GM21619 (cell line): ENCODE measurements at regions not wholly inside any gene's neighbourhood (a gene's known extent, or its start where the extent isn't known, plus 50 kb on each side); places are given as distances from the start of the nearest gene placed in this dataset.

Experiments
- ATAC-seq: cut with Tn5 transposase; IDR thresholded peaks from one replicate; pipeline ENCODE4 v1.9.1; 2021; ENCODE audit not compliant: unreplicated experiment

DNA sequence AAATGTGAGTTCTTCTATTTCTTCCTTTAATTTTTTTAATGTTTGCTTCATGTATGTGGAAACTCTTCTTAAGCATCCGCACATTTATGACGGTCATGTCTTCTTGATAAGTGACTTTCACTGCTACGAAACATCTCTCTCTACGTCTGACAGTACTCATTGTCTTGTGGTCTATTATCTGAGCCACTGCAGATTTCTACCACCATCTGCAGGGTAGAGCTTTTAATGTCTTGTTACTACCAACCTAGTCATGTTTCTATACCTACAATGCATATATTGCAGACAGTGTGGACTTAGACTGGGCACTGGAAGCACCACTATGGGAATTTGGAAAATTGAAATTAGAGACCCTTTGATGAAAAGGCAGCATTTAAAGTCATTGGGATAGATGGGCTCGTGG is 75.4 kb upstream of the ARHGEF7 start:
- no peak for ATAC-seq

DNA sequence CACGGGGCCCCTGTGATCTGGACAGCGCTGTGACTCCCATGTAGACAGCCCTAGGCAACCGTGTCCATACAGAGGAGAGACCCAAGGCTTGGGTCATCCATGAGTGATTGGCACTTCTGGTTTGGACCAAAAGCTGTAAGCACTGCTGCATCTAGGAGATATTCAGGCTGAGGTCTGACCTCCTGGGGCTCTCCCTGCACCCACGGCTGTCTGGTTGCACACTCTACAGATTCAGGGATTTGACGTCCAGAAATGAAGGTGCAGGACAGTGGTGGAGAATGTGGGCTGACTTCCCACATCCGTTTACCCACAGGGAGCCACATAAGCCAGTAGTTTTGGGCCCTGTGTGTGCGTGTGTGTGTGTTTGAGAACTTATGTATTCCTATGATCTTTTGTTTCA is 76.2 kb upstream of the ARHGEF7 start:
- no peak for ATAC-seq

DNA sequence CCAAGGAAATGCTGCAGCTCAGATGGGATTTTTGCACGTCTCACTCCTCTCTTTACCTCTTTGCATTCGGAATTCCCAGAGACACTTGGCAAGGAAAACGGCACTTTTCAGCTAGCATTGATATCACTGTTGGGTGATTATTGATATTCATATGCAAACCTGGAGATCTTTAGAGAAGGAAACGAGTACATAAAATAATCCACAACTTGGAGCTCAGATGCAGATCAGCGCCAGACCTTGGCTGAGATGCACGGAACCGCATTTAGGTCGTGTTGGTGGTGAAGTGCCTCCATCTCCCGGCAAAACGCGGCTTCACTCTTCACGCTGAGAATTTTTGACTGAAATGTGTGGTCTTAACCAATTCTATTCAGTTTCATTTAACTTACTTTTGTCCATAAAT is 77.2 kb upstream of the ARHGEF7 start:
- no peak for ATAC-seq

DNA sequence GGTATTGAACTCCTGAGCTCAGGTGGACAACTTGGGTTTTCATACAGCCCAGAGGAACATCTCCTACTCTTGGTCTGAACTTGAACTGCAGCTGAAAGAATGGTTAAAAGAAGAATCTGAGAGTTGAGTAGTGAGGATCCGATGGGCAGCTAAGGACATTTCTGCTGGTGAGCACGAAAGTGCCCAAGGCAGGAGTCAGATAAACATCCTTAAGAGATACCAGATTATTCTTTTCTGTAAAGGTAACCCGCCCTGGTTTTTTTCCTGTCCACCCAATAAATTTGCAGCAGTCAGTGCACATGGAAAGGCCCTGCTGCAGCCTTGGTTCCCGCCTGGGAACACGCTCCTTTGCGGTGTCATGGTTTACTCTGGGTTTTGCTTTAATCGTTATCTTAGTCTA is 78.4 kb upstream of the ARHGEF7 start:
- no peak for ATAC-seq

DNA sequence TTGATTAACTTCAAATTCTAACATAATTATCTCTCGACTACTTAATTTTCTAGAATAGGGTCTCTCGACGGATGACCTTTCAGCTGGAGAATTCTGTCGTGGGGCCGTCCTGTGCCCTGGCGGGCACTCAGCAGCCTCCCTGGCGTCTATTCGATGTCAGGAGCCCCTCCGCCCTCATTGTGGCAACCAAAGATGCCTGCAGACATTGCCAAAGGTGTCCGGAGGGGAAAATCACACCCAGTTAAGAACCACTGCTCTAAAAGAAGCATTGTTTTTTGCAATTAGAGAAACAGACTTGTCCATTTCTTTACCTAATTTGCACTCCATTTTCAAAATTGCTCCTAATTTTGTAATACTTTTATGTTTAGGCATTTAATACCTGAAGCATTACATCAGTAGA is 79.2 kb upstream of the ARHGEF7 start:
- no peak for ATAC-seq

DNA sequence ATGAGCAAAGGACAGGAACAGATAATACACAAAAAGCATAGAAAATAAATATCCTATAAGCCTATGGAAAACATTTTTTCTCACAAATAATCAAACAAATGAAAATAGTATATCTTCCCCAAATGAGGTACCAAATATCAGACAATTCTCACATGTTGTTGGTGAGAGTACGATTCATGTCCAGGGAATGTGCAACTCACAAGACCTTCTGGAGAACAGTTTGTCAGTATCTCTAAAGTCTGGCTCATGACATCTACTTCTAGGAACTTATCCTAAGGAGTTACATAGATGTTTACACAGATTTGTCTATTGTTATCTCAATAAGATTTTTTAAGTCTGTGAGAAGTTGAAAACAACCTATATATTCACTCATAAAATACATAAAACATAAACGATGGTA is 80.3 kb upstream of the ARHGEF7 start:
- no peak for ATAC-seq

DNA sequence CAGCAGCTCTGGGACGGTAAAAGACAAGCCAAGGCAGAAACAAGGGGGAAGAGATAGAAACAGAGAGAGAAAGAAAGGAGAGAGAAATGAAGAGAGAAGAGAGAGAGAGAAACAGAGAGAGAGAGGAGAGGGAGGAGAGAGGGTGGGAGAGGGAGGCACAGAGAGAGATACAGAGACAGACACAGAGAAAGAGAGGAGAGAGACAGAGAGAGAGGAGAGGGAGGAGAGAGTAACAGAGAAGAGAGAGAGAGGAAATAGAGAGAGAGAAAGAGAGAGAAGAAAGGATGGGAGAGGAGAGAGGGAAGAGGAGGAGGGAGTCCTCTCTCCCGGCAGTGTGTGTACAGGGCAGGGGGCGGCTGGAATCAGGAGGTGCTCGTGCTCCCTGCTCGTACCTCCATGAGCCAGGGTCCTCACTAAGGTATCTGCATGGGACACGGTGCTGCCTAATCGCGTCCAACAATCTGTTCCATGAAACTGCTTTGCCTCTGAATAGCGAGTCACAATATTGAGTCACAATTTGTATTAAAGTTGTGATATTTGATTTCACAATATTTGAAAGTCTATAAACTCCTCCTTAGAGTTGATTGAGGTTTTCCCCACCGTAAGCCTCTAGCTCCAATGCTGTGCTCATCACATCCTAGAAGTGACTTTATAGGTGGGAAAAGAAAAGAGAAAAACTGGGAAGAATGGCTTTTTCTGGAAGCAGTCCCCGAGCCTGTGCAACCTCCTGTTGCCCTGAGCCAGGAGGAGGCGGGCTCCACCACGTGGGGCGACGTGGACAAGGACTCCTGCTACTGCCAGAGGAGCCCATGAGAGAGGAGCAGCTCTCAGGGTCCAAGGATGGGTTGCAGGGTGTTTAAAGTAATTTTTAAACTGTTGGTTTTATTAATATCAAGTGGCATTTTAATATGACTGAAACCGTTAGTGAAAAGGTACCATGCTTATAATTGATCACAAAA is 81.7 kb upstream of the ARHGEF7 start:
- ATAC-seq, result no peak

DNA sequence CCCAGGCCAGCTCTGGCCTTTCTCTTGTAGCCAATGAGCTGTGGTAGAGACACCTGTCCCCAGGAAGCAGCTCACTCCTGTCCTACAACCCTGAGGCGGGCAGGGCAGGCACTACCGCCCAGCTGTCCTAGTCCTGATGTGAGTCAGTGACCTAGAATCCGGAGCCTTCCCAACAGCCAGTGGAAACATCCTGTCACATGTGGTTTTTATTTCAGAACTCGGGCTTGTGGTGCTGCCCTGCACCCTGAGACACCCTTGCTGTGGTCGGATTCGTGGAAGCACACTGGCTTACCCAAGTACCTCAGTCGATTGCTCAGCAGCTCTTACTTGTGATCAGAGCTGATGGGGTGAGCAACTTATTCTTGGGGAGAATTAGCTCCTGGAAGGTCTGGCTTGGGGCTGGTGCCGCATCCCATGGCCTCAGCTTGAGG is 83.6 kb upstream of the ARHGEF7 start:
- no peak for ATAC-seq

DNA sequence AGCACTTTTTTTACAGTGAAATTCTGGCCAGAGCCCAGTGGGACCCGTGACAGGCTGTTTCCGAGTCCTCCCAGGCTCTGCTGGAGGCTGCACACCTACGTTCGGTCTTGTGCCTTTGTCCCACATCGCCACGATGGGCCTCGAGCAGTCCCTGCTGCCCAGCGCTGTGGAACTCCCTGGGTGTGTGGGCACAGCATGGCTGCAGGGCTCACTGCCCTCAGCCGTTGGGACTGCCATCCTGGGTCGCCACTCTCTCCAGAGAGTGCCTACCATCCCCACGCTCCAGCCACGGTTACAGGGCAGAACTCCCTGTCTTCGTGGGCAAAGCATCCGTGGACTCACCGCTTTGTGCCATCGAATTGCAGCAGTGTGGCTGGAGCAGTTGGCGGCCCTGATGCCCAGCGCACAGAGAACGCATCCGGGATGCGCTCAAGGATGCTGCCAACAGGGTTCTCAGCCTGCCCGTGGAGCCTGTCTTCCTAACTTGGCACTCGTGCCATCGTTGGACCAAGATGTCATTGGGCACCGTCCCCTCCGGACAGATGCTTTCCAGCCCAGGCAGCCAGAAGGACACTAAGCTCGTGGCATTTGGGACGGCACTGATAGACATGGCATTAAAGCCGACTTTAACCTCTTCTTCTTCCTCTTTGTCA is 85.0 kb upstream of the ARHGEF7 start:
- no peak for ATAC-seq

DNA sequence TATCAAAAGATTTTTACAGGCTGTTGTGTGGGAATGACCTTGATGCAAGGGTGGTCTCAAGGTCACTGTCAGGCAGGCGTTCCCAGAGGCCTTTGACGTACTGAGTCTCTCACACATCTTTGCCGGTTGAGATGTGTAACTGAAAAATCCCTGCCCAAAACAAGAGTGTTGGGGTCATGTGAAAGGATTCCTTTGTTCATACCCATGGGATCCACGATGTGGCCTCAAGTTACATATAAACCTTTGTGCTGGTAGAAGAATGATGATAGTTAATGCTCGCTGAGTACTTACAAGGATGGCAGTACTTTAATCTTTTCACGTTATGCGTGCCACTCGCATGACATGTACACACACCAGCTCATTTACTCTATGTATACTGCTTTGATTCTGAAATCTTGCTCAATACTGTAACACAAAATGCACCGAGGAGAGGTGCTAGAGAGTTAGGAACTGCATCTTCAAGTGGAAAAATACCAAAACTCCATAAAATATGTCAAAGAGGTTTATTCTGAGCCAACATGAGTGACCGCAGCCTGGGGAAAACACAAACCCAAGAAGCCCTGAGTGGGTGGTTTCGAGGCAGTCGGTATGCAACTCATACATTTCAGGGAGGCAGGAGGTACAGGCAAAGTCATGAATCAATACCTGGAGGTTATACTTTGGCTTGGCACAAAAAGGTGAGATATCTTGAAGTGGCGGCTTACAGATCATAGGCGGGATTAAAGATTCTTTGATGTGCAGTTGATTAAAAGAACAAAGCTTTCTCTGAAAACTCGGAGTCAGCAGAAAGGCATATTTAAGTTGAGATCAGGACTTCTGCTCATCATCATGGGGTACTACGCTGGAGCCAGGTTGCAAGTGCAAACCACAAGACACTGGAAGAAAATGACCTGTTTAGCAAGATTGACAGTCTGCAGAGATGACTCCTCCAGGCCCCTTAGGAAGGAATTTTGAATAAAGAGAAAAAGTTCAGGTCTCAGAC is 87.4 kb upstream of the ARHGEF7 start:
- ATAC-seq, result no peak

DNA sequence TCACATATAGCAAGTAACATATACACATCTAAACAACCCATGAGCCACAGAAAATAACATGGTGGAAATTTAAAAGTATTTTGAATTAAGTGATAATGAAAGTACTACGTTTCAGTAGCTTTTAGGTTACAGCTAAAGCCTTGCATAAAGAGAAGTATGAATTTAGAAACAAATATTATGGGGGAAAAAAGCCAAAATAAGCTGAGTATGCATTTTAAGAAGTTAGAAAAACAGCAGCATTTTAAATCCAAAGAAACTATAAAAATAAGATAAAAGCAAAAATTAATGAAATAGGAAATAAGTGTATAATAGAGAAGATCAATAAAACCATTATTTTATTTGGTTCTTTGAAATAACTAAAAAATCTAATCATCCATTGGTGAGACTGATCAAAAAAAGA is 89.8 kb upstream of the ARHGEF7 start:
- no peak for ATAC-seq

DNA sequence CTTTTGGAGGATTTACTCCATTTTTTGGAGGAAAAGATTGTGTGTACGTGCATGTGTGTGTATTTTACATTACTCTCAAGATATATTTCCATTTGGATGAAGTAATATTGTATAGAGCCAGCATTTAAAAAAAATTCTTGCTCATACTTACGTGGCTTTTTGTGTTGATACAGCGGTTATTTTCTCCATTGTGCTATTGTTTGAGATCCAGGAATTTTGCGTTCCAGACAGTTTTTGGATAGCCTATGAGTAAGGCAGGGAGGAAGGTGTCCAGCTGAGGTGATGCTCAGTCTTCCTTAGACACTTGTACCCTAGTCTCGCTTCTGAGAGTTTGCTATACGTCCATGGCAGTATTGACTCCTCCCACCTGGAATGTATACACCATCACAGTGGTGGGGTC is 92.2 kb upstream of the ARHGEF7 start:
- no peak for ATAC-seq

DNA sequence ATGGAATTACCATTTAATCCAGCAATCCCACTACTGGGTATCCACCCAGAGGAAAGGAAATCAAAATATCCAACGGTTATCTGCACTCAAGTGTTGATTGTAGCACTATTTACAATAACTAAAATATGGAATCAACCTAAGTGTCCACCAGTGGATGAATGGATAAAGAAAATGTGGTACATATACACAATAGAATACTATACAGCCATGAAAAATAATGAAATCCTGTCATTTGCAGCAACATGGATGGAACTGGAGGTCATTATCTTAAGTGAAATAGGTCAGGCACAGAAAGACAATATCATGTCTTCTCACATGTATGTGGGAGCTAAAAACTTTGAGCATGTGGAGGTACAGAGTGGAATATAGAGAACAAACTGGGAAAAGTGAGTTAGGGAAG is 92.9 kb upstream of the ARHGEF7 start:
- no peak for ATAC-seq

DNA sequence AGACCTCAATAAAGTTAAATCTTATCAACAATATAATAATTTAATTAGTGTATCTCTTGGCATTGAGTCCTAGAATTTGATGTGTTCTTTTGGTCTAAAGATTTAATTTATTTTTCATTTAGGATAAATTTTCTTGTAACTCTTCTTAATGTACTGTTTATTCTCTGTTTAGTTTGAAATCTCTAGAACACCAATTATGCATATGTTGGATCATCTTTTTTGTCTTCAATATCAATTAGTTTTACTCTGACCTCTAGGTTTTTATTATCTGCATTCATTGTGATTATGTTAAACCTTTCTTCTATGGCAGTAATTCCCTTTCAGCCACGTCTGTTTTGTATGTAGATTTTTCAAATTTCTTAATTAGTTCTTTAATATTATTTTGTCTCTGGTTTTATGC is 93.8 kb upstream of the ARHGEF7 start:
- no peak for ATAC-seq

DNA sequence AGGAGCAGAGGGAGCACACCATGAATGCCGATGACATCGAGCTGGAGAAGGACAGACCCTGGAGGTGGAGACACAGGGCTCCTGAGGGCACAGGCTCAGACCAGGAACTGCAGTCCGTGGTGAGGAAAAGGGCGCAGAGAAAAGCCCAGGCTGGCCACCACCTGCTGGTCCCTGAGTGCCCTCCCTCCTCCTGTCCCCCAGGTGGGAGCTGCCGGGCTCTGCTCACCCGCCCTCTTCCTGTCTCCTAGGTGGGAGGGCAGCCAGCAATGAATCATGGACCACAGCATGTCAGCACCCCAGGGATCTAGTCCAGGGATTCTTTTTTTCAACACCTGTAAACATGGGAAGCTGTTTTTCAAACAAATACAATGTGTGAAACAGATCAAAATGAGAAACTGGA is 94.6 kb upstream of the ARHGEF7 start:
- no peak for ATAC-seq

DNA sequence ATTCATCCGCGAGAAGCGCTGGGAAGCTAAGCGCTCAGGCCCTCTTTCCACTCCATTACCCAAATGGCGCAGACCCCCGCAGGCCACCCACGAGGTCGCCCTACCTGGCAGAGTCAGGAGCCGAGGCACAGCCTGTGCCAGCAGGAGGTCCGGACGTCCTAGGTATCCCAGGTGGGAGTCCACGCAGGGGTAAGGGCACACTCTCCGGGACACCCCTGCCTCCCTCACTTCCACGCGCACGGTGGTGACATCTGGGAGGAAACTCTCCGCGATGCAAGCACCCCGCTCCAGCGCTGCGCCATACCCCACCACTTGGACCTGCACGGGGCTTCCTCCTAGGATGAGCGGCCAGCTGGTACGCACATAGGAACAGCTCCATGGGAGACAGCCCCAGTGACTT is 95.1 kb upstream of the ARHGEF7 start:
- no peak for ATAC-seq

DNA sequence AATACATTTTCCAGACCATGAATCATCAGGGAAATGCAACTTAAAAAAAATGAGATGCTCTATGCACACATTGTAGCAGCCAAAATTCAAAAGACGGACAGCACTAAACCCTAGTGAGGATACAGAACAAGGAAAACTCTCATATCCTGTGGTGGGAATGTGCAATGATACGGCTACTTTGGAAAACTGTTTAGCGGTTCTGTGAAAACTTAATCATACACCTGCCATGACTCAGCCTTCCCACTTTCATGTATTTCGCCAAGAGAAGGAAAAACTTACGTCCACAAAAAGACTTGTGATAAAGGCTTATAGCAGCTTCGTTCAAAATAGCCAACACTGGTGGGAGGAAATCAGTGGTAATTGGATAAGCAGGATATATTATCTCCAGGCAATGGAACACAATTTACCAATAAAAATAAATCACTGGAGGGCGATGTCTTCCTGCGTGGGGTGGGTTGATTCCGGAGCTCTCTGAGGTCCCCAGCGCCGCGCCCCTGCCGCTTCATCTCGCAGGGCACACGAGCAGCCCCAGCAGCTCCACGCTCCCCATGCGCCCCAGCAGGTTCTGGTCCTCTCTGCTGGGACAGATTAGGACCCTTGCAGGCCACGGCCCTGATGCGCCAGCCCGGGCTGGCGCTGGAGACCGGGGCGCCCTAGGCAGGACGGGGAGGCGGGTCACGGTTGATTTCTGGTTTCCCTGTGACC is 97.2 kb upstream of the ARHGEF7 start:
- no peak for ATAC-seq

DNA sequence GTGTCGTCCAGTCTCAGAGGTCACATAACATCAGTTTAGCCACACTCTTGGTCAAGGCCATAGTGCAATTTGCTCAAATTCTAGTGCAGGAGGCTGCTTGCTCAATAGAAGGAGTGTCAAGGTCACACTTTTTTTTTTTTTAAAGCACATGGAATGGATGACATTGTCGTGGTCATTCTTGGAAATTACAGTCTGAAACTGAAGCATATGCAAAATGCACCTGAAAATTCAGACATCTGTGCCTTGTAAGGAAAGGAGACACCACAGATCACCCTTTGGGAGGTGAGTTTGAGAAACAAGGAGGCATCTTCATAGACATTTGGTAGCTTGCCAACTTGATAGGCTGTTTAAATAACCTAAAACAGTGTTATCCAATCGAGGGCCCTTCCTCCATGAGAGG is 98.3 kb upstream of the ANKRD10 start:
- ATAC-seq, result no peak

DNA sequence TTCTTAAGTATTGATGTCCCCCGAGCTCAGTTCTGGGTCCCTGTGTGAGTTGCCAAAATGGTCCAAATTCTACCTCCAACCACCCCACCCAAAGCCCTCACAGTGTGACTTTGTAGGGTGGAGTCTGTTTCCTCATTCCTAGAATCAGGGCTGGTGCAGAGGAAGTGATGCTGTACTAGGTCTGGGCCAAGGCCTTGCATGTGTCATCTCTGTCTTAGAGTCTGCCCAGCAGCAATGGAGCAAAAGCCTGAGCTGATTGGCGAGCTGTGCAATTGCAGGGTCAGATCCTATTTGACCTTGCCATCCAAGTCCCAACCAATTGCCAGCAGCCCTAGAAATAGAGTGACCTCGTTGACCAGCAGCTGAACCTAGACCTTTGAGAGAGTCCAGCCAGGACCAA is 97.0 kb upstream of the ANKRD10 start:
- no peak for ATAC-seq

DNA sequence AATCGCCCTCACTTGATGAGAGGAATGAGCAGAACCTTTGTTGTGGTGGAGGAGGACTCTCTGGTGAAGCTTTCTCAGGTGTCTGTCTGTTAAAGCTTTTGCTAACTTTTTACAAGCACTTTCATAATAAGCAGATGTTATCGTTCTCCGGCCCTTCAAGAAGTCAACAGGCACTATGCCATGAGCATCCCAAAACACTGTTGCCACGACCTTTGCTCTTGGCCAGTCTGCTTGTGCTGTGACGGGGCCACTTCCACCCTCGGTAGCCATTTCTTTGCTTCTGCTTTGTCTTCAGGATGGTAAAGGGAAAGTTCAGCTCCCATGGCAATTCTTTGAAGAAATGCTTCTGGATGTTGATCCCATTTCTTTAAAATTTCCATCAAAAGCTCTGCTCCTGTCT is 93.5 kb upstream of the ANKRD10 start:
- ATAC-seq, result no peak

DNA sequence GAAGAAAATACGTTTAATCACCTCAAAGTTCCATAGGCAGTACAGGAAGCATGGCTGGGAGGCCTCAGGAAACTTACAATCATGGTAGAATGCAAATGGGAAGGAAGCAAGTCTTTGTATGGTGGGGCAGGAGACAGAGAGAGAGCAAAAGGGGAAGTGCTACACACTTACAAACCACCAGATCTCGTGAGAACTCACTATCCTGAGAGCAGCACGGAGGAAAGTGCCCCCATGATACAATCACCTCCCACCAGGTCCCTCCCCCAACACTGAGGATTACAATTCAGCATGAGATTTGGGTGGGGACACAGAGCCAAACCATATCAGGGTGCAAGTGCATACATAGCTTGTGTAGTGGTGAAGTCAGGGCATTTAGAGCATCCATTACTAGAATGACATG is 92.3 kb upstream of the ANKRD10 start:
- ATAC-seq, result no peak
